SK-N-MC (cell line): ENCODE measurements at regions not wholly inside any gene's neighbourhood (a gene's known extent, or its start where the extent isn't known, plus 50 kb on each side); places are given as distances from the start of the nearest gene placed in this dataset.

Experiments used
- EZH2 ChIP-seq: fragments of 200-600 bp; sonication (generic); IDR thresholded peaks from one replicate; pipeline ENCODE4 v1.6.1; 2017; ENCODE audit warnings: antibody characterized with exemption
- POLR2AphosphoS5 ChIP-seq: IDR thresholded peaks from 2 replicates; pipeline ENCODE4 v1.6.1; 2012; ENCODE audit warnings: mild to moderate bottlenecking, low read depth, low read length, borderline replicate concordance

GRCh38 chr1:112788054-112788453 is 72.9 kb upstream of the PPM1J start:
- no peak for TF ChIP-seq POLR2AphosphoS5
- no peak for TF ChIP-seq EZH2
